ENCODE measurements at regions not wholly inside any gene's neighbourhood (a gene's known extent, or its start where the extent isn't known, plus 50 kb on each side); places are given as distances from the start of the nearest gene placed in this dataset.

- no peak for DNase-seq (ENCODE audit: low read depth, low spot score)
- dilution Hi-C loops (cut with MboI; ENCODE audit: extremely low pct_ligation_motif_present, low sequenced_read_pairs), result no loop called here
- Histone ChIP-seq H3K27ac (ENCODE audit: insufficient read depth, low read depth, low read length) (no peak overlapping the region), H3K4me1 (ENCODE audit: control insufficient read depth, extremely low read depth, insufficient read depth, low read length) (no peaks in the 10 kb centered on the region), H3K9me3 (replicated peaks; ENCODE audit: control insufficient read depth, insufficient read depth, low read length) (no peaks in the 10 kb centered on the region), H4K20me1 (replicated peaks; ENCODE audit: control insufficient read depth, extremely low read depth, insufficient read depth, low read length) (no peaks in the 10 kb centered on the region), H3K79me2 (ENCODE audit: control insufficient read depth, insufficient read depth, low read length) (no peaks in the 10 kb centered on the region), H2AFZ (ENCODE audit: low read depth, low read length) (no peak overlapping the region), H3K9ac (replicated peaks; ENCODE audit: extremely low read depth, insufficient read depth, low read length) (no peak overlapping the region), H3K27me3 (ENCODE audit: control insufficient read depth in 2 of 2, insufficient read depth in 2 of 2, low read length in 2 of 2) (no peaks in the 10 kb centered on the region), H3K36me3 (ENCODE audit: control insufficient read depth in 2 of 2, extremely low read depth in 1 of 2, insufficient read depth in 2 of 2, low read length in 2 of 2) (no peaks in the 10 kb centered on the region), H3K4me2 (ENCODE audit: insufficient read depth, low read length) (no peak overlapping the region), H3K9me1 (replicated peaks; ENCODE audit: control insufficient read depth, extremely low read depth, insufficient read depth, low read length) (no peaks in the 10 kb centered on the region), H3K4me3 (replicated peaks in 1 of 3; ENCODE audit: insufficient read depth in 1 of 3, low read depth in 1 of 3, low read length in 3 of 3) (no peak overlapping the region)
- intact Hi-C loops (cut with micrococcal nuclease), result no loop called here
- BruUV-seq (replicated peaks), result no TSS peak
- ChIA-PET CTCF (no interaction called here), POLR2A (no interaction called here)
- no peak for FAIRE-seq
- TF ChIP-seq POLR2AphosphoS5 (IDR thresholded peaks at IDR 0.05; ENCODE audit: insufficient read depth, low read depth, low read length) (no peak), EZH2 (IDR thresholded peaks at IDR 0.05; ENCODE audit: borderline replicate concordance, low read depth, low read length, severe bottlenecking) (no peak), CTCF (IDR thresholded peaks at IDR 0.05; ENCODE audit: extremely low read depth in 1 of 2, insufficient read depth in 1 of 2, low read depth in 1 of 2, low read length in 2 of 2) (no peak), JUN (IDR thresholded peaks at IDR 0.05; ENCODE audit: borderline replicate concordance, insufficient read depth, insufficient read length, low read depth) (no peak), FOS (IDR thresholded peaks at IDR 0.05; ENCODE audit: borderline replicate concordance, insufficient read depth, low read length) (no peak), GATA2 (IDR thresholded peaks at IDR 0.05; ENCODE audit: insufficient read depth, insufficient read length, low read depth, low read length) (no peak), MYC (IDR thresholded peaks at IDR 0.05; ENCODE audit: low read depth, low read length) (no peak), POLR2A (IDR thresholded peaks at IDR 0.05; ENCODE audit: low read depth, low read length) (no peak), MAX (IDR thresholded peaks at IDR 0.05; ENCODE audit: insufficient read depth, insufficient read length) (no peak)
Observed at GRCh38 chr14:45373877-45374276, 120.9 kb upstream of the MIS18BP1 start.

Data from endothelial cell of umbilical vein (primary cell).